ENCODE measurements at regions not wholly inside any gene's neighbourhood (a gene's known extent, or its start where the extent isn't known, plus 50 kb on each side); places are given as distances from the start of the nearest gene placed in this dataset.

GRCh38 chr17:71495420-71495819, 625.4 kb upstream of the SOX9 start:
- TF ChIP-seq CTCF (conservative IDR thresholded peaks at IDR 0.05; ENCODE audit: low read length) = no peak
- no peak for TF ChIP-seq EZH2phosphoT487 (IDR thresholded peaks at IDR 0.05; ENCODE audit: borderline replicate concordance)
- no peak overlapping the region for H3K9ac ChIP-seq (ENCODE audit: low read depth, low read length, poor library complexity, severe bottlenecking)
- H3K27me3 ChIP-seq (ENCODE audit: insufficient read depth, low read length, poor library complexity, severe bottlenecking) = no peaks in the 10 kb centered on the region
- H4K20me1 ChIP-seq (ENCODE audit: insufficient read depth, low read length, poor library complexity, severe bottlenecking) = no peaks in the 10 kb centered on the region
- no peaks in the 10 kb centered on the region for H3K4me1 ChIP-seq (ENCODE audit: insufficient read depth, low read length, poor library complexity, severe bottlenecking)
- no peaks in the 10 kb centered on the region for H3K36me3 ChIP-seq (ENCODE audit: insufficient read depth, low read length)
- no peaks in the 10 kb centered on the region for H3K9me3 ChIP-seq (ENCODE audit: insufficient read depth, low read depth, low read length)
- H3K9me2 ChIP-seq (replicated peaks; ENCODE audit: low read depth, low read length) = no peaks in the 10 kb centered on the region
- H3K79me2 ChIP-seq (ENCODE audit: insufficient read depth, low read length) = no peaks in the 10 kb centered on the region
- no peak overlapping the region for H3K4me3 ChIP-seq (ENCODE audit: low read length, poor library complexity, severe bottlenecking)
- H2AFZ ChIP-seq (ENCODE audit: low read length) = no peak overlapping the region
- H3K4me2 ChIP-seq (ENCODE audit: low read depth, low read length, poor library complexity, severe bottlenecking) = no peak overlapping the region
- no peaks in the 10 kb centered on the region for H3F3A ChIP-seq (ENCODE audit: low read depth)

- H3K27me3 ChIP-seq (ENCODE audit: insufficient read depth, low read length, poor library complexity, severe bottlenecking) = no peaks in the 10 kb centered on the region
- H3K79me2 ChIP-seq (ENCODE audit: insufficient read depth, low read length) = no peaks in the 10 kb centered on the region
- no peaks in the 10 kb centered on the region for H3K9me2 ChIP-seq (replicated peaks; ENCODE audit: low read depth, low read length)
- H3K4me1 ChIP-seq (ENCODE audit: insufficient read depth, low read length, poor library complexity, severe bottlenecking) = no peaks in the 10 kb centered on the region
- H3K36me3 ChIP-seq (ENCODE audit: insufficient read depth, low read length) = no peaks in the 10 kb centered on the region
- H3K4me3 ChIP-seq (ENCODE audit: low read length, poor library complexity, severe bottlenecking) = no peak overlapping the region
- no peak overlapping the region for H2AFZ ChIP-seq (ENCODE audit: low read length)
- no peaks in the 10 kb centered on the region for H3K9me3 ChIP-seq (ENCODE audit: insufficient read depth, low read depth, low read length)
- H3K4me2 ChIP-seq (ENCODE audit: low read depth, low read length, poor library complexity, severe bottlenecking) = no peak overlapping the region
- H3F3A ChIP-seq (ENCODE audit: low read depth) = no peaks in the 10 kb centered on the region
- H3K9ac ChIP-seq (ENCODE audit: low read depth, low read length, poor library complexity, severe bottlenecking) = no peak overlapping the region
- TF ChIP-seq CTCF (conservative IDR thresholded peaks at IDR 0.05; ENCODE audit: low read length) (no peak), EZH2phosphoT487 (IDR thresholded peaks at IDR 0.05; ENCODE audit: borderline replicate concordance) (no peak)
- no peaks in the 10 kb centered on the region for H4K20me1 ChIP-seq (ENCODE audit: insufficient read depth, low read length, poor library complexity, severe bottlenecking)
Observed at GRCh38 chr17:71496552-71496951, 624.3 kb upstream of the SOX9 start.

DNA sequence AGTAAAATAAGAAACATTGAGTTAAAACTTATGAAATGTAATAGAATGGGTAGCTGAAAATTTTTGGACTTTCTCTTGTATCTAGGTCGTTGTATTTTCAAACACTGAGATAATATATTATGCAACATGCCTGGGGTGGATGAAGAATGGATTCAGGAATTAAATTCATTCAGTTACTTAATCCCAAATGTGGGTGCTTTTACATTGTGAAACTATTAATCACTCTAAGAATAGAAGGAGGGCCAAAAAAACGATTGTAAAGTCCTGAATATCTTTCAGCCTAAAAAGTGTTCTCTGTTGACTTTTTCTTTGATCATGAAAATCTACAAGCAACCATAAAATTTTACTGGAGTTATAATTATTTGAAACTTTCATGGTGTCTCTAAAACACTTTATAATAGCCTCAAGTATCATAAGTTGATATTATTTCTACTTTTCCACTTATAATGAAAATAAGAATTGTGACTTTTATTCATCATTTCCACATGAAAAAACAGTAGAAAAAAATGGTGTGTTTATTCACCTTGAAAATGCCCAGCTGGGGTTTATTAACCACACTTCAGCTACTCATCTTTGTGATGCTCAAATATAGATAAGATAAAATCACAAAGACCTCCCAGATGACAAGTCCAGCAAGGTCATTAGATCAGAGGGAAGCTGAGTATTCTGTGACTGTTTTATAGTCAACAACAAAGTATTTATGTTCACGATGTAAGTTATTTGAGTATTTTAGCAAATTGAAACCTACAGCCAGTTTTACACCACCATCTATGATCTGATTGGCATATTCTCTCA, 619.9 kb upstream of the SOX9 start:
- H3K9ac ChIP-seq (ENCODE audit: low read depth, low read length, poor library complexity, severe bottlenecking) = no peak overlapping the region
- H3K4me2 ChIP-seq (ENCODE audit: low read depth, low read length, poor library complexity, severe bottlenecking) = no peak overlapping the region
- H2AFZ ChIP-seq (ENCODE audit: low read length) = no peak overlapping the region
- no peaks in the 10 kb centered on the region for H3K36me3 ChIP-seq (ENCODE audit: insufficient read depth, low read length)
- TF ChIP-seq CTCF (conservative IDR thresholded peaks at IDR 0.05; ENCODE audit: low read length) = no peak
- no peak for TF ChIP-seq EZH2phosphoT487 (IDR thresholded peaks at IDR 0.05; ENCODE audit: borderline replicate concordance)
- H4K20me1 ChIP-seq (ENCODE audit: insufficient read depth, low read length, poor library complexity, severe bottlenecking) = no peaks in the 10 kb centered on the region
- H3K4me3 ChIP-seq (ENCODE audit: low read length, poor library complexity, severe bottlenecking) = no peak overlapping the region
- no peaks in the 10 kb centered on the region for H3K27me3 ChIP-seq (ENCODE audit: insufficient read depth, low read length, poor library complexity, severe bottlenecking)
- H3F3A ChIP-seq (ENCODE audit: low read depth) = no peaks in the 10 kb centered on the region
- H3K9me3 ChIP-seq (ENCODE audit: insufficient read depth, low read depth, low read length) = no peaks in the 10 kb centered on the region
- no peaks in the 10 kb centered on the region for H3K79me2 ChIP-seq (ENCODE audit: insufficient read depth, low read length)
- no peaks in the 10 kb centered on the region for H3K4me1 ChIP-seq (ENCODE audit: insufficient read depth, low read length, poor library complexity, severe bottlenecking)
- no peaks in the 10 kb centered on the region for H3K9me2 ChIP-seq (replicated peaks; ENCODE audit: low read depth, low read length)

Measured in Loucy (cell line).